HG02678 (cell line): ENCODE measurements at regions not wholly inside any gene's neighbourhood (a gene's known extent, or its start where the extent isn't known, plus 50 kb on each side); places are given as distances from the start of the nearest gene placed in this dataset.

Experiments used
- ATAC-seq: cut with Tn5 transposase; IDR thresholded peaks from one replicate; pipeline ENCODE4 v1.9.1; 2021; ENCODE audit warnings: mild to moderate bottlenecking, moderate library complexity; ENCODE audit not compliant: unreplicated experiment

- ATAC-seq = no peak
Observed at GRCh38 chr13:44211286-44211685, 162.3 kb upstream of the SERP2 start.

DNA sequence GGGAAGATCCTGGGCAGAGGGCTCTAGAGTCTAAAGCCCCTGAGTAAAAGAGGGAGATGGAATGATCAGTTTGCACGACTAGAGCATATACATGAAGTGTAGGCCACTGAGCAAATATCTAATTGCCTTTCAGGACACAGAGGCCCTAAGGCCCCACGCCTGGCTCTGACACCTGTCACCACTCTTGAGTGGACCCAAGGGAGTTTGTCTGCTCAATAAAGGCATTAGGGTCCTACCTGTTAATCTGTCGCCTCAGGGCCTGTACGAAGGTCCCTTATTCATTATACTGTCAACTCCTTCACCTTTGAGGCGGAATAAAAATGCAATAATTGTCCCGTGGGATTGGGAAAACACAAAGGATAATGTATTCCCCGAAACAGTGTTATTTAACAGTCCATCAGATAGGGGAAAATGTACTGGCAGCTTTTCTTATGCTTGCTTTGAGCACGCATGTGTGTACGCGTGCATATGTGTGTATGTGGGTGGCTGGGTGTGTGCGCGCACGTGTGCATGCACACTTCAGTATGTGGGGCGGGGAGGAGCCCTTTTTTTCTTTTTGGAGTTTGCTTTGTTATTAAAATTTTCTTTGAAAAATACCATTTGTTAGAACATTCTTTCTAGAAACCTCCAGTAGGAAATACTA, 161.8 kb upstream of the SERP2 start:
- no peak for ATAC-seq

DNA sequence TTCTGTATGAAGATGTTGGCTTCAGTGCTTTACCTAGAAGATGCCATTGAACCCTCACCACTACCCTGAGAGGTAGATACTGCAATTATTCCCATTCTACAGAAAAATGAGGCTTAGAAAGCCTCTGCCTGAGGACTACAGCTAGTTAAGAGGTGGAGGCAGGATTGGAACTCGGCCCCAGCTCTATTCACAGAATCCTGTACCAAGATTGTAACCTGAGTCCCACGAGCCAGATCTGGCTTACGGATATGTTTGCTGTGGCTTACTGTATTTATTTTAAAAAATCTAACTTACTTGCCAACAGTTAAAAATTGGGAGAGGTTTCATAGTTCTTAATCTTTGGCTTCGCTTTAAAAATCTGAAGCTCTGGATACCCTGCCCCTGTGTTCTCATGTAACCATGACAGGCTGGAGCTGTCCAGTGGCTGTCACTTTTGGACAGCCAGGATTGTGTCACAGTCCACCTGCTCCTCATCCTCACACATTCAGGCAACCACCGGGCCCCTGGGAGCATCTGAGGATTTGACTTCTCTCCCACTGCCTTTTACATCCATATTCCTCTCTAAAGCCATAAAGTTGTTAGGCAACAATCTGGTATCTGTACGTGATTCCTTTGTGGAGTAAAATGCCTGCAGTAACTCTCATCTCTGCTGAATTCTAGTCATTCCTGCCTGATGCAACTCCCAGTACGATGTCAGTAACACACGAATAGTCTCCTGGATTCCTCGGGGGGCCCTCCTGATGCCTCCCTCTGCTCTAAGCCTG, 160.8 kb upstream of the SERP2 start:
- no peak for ATAC-seq

- no peak for ATAC-seq
Observed at GRCh38 chr13:44218501-44219240, 155.0 kb upstream of the SERP2 start.

DNA sequence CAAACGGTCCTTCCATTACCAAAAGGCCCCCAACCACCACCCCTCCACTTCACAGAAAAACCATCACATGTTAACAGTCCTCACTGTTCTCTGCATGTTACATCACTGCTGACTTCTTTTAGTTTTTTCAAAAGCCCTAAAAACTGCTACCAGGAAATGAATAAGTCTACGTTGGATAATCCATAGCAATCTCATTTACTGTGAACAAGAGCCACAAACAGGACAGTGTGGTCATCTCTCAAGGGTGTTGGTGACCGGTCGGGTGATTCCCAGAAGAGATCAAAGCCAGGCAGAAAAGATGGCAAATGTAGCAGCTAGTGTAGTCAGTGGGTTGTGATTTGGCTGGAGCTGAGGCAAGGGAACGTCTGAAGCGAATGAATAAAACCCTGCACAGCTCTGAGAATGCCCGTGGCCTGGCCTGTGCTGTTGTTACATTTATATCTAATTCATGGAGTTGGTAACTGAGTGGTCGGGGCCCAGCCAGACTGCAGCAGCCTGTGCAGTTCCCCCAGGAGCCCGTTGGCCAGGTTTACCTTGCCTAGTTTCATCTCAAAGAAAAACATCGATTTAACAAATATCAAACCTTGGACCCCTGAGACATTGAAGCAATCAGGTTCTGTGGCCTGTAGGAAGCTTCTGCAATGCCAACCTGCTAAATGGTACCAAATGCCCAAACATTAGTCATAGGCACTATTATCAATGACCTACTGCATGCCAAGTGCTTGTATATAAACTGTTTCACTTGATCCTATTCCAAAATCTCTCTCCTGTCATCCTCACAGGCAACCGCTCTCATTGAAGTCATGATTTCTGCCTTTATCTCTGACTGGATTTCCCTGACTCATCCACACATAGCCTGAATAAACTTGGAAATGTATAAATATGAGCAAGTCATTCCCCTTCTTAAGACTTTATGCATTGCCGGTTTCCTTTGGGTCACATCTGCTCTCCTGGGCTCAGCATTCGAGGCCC, 153.8 kb upstream of the SERP2 start:
- no peak for ATAC-seq

DNA sequence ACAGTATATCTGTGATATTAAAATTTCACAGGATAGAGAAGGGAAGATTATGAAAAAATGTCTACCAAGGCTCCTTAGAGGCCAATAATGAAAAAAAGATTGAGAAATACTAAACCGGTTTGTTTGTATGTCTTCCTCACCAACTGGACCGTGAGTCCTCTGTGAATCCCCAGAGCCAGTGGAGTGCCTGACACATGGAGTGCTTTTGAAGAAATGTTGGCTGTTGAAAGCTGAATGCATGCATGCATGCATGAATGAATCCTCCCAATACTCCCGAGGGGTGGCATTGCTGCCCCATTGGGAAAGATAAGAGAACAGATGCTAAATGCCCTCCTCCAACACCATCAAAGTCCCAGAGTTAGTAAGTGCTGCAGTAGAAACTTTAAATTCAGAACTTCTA, 152.7 kb upstream of the SERP2 start:
- no peak for ATAC-seq

GRCh38 chr13:44221657-44222056, 152.0 kb upstream of the SERP2 start:
- no peak for ATAC-seq

DNA sequence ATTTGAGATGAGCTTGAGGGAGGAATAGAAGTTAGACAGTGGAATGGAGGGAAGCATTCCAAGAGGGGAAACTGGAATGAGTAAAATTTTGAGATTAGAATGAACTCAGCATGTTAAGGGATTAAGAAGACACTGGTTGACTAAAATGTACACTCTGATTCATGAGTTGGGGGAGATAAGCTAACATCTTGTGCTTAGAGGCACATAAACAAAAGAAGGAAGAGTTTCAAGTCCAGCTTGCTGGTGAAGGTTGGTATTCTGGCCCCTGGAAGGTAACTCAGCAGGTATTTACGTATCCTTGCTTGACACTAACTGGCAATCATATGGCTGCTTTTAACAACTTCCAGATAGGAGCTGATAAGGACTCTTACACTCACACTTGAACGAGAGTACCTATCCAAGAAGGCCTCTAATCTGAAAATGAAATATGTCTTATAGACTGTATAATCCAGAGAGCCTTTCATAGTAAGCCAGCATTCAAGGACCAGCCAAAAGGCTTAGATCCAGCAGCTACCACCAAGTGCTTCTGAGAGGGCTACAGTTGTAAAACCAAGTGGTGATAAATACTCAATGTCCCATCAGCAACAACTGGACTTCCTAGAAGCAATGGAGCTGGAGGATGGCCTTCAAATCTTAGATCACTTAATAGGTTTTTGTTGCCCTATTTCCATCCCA, 149.7 kb upstream of the SERP2 start:
- ATAC-seq = no peak

DNA sequence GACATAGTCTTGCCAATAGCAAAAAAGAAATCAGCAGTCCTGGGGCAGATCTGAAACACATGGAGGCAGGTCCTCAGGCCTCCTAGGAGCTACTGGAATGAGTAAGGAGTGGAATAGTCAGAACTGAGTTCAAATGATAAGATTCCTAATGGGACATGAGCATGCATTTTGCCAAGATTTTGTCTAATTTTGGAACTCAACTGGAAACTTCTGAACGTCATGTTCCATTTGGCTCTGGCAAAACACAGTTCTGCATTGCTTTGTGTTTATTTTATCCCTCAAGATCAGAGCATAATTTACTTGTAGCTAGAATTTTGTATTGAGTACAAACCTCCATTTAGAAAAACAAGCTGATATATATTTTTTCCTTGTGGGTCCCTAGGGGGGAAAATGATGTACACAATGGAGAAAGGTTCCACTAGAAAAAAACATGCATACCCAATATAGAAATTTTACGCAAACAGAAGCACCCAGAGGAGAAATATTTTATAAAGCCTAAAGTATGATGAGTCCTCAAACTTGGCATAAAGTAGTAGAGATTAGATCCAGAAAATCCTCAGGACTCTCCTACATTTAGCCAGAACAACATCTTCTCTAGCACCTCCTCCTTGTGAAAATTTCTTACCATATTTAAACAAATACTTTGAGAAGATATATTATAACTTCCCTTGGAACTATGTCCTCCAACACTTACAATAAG, 149.0 kb upstream of the SERP2 start:
- no peak for ATAC-seq

- no peak for ATAC-seq
Observed at GRCh38 chr13:44229371-44230030, 144.1 kb upstream of the SERP2 start.

DNA sequence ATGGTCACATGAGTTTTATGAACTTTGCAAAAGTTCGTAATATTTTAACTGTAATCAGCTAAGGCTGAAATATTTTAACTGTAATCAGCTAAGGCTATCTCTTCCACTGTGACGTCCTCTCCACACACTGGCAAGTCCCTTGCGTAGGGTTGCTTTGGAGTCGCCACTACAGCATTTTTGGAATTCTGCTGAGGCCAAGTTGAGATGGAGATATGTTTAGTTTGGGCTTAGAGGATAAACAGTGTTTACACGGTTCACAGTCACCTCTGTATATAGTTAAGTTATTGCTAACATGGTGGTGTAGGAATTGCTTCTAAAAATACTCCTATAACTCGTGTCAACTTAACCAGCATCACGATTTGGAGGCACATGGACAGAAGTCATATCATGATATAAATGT, 143.6 kb upstream of the SERP2 start:
- ATAC-seq = no peak

GRCh38 chr13:44230736-44231135, 142.9 kb upstream of the SERP2 start:
- no peak for ATAC-seq

- no peak for ATAC-seq
Observed at GRCh38 chr13:44231786-44232516, 141.7 kb upstream of the SERP2 start.

- ATAC-seq = no peak
Observed at GRCh38 chr13:44232774-44233173, 140.8 kb upstream of the SERP2 start.

DNA sequence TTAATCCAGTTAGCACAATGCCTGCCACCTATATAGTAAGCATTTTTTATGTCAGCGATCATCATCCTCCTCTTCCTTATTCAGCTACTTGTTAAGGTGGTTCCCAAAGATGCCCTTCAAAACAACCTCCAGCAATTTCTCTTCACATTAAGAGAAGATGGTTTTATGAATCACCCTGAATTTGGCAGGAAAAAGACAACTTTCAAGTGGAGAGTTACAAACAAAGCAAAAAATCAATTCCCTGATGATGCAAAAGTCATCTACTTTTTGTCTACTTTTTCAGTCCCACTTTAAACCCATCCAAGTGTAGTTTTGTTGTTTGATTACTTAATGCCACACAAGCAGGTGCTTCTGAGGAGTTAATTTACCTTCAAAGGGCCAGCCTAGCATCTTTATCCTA, 139.1 kb upstream of the SERP2 start:
- no peak for ATAC-seq

GRCh38 chr13:44236370-44236769, 137.3 kb upstream of the SERP2 start:
- ATAC-seq = no peak

GRCh38 chr13:44236801-44237207, 136.8 kb upstream of the SERP2 start:
- ATAC-seq = no peak

- peak; percentile 74 for ATAC-seq
Observed at GRCh38 chr13:44237276-44237767, 136.3 kb upstream of the SERP2 start.
